SKM-1 (cell line): ENCODE measurements at regions not wholly inside any gene's neighbourhood (a gene's known extent, or its start where the extent isn't known, plus 50 kb on each side); places are given as distances from the start of the nearest gene placed in this dataset.
"Not testable (repeated sequence)": the region's sequence is repeated elsewhere in the genome, so short reads cannot be mapped to it uniquely, and the experiment has no call there.

Experiments
- DNase-seq: peaks from one replicate; lab custom pipeline; 2025; ENCODE audit not compliant: unreplicated experiment; lab: John Stamatoyannopoulos, UW

DNA sequence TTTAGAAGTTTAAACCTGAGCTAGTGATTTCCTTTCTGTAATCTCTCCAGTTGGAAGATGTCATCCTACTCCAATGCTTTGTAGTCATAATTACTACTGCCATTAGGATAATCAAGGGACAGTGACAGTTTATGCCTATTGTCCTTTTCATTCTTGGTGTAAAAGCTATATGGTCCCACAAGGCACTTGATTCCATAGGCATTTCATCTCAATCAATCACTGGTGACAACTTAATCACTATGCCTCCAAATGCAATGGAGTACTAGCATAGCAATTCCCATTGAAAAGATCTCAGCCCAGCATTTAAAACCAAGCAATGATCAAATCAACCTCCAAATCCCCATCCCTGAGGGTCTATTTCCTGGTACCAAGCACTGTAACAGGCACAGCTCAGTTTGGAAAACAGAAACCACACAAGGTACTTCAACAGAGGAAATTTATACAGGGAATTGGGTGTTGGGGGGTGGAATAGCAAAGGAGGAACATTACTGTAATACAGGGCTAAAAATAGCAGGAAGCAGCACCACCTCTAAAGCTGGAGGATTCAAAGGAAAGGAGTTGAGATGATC, 51.0 kb downstream of the FHIP2A start:
- no peak for DNase-seq

DNA sequence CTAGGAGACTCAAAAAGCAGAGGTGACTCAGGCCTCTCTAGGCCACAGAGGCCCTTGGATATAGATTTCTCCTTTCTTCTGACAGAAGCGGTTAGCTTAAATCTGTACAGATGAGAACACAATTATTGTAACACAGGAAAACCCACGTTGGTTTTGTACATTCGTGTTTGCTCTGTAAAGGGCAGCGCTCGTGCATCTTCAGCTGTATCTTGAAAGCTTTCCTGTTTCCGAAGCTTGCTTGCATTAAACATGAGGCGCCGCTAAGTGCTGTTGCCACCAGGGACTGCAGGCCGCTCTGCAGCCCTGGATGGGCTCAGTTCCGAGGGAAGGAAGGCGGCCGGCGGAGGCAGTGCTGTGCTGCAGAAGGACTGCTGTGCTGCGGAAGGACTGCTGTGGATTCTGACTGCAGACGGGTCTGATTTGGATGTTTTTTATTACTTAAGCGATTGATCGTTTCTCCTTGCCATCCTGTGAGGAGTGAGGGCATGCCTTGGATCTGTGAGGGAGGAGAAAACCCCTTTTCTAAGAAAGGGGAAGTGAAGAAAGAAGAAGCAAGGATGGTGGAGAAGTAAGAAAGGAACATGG, 53.3 kb downstream of the FHIP2A start:
- no peak for DNase-seq

- DNase-seq, result not testable (repeated sequence)
Measured at GRCh38 chr10:114875590-114876081, 54.1 kb downstream of the FHIP2A start.

DNA sequence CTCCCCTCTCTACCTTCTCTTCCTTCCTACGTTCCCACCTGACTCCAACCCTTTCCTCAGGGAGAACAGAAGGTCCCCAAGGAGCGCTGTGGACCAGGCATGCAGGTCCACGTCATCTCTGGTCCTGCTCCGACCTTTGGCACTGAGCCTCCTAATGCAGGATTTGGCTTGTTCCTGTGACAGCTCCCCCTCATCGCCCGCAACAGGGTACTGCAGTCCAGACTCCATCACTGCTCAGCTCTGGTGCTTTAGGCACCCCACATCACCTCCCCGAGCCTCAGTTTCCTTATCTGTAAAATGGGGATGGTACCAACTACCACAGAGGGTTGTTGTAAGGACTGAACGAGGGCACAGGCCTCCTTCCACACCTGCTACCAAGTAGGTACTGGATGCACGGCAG, 54.6 kb downstream of the FHIP2A start:
- no peak for DNase-seq

DNA sequence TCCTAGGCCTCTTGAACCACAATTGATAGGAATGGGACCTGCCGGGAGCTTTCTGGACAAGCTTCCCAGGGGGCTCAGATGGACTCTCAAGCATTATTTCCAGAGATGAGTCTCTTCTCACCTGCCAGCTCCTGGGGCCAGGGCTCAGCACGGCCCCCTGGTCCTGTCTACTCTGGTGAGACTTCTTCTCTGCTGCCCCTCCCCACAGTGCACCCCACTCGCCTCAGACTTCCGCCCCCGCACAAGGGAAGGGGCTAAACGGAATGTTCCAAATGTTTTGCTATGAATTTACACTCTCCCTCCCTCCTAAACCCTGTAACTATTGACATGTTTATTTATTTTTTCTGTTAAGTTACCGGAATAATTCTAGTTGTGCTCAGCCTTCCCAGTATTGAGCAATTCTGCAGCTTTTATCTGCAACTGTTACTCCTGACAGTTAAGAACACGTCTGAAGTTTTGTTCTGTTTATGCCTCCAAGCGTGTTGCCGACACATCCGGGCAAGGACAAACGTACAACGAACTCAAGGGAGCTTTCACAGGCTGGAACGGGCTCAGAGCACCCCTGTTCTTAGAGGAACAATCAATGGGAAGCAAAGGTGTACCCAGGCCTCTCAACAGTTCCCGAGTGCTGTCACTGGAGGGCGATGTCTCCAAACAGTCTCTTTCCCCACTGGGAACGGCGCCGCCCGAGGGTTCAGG, 55.2 kb downstream of the FHIP2A start:
- peak; percentile 47 for DNase-seq

GRCh38 chr10:114877301-114877644, 55.7 kb downstream of the FHIP2A start:
- DNase-seq, result no peak

DNA sequence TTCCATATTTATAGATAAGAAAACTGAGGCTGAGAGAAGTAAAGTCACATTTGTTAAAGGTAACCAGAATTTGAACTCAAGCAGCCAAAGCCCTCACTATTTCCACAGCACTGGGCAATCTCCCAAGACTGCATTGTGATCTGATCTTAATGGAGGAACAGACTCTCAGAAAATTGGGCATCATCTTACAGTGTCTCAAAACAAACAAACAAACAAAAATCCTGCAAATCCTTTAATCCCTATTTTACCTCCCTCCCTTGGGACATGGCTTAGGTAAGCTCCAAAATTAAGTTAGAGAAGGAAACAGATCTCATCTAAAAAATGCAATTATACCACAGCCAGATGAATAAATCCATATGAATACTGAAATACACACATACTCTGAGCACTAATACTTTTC, 57.5 kb downstream of the FHIP2A start:
- DNase-seq, result no peak

DNA sequence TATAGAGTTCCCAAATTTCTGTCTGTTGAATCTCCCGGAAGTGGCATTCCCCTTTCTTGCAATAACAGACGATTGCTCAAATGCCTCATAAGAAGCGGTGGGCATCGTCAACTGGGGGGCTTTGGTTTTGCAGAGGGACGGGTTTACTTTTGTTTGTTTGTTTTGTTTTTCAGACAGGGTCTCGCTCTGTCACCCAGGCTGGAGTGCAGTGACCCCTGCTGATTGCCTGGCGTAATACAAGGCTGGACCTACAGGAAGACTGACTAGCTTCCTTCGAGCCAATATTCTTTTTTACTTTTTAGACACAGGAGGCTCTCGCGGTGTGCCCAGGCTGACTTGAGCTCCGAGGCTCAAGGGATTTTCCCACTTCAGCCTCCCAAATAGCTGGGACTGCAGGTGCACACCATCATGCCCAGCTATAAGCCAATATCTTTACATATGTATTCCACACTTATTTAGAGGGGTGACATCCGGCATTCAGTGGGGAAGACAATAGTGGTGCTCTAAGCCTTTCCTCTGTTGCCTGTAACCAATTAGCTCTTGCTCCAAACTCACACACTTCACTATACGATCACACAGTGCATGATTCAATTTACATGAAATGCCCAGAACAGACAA, 58.1 kb downstream of the FHIP2A start:
- DNase-seq, result no peak

DNA sequence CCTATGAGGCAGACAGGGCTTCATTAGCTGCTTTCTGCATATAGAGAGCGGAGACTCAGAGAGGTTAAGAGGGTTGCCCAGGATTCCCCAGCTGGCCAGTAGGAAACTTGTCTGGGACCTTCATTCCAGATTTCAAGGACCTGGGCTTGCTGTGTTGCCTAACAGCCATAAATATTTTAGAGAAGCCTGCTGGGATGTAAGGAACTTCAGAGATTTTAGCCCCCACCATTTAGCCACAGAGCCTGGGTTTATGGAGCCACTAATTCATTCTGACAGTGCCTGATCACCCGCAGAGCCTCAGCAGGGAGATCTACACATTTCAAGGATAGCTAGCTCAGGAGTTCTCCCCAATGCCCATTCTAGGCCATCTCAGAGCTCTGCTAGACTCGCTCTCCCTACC, 56.6 kb upstream of the TRUB1 start:
- no peak for DNase-seq

- no peak for DNase-seq
Measured at GRCh38 chr10:114881901-114882300, 56.1 kb upstream of the TRUB1 start.

DNA sequence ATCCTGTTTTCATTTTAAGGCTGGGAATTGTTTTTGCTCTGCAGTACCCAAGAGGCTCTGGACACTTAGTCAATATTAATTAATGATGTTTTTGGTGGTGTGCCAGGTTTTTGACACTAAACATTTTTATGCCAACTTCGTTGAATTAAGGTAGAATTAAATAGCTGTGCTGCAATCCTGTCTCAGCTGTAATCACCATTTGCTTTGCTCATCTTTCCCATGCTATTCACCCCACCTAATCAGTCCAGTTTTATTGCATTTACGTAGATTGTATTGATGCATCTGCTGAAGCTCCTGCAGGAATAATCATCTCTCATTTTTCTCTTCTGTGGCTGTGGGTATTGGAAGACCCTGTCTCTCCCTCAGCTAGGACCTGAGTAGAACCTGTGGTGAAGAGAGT, 52.6 kb upstream of the TRUB1 start:
- no peak for DNase-seq
